ENCODE measurements at regions not wholly inside any gene's neighbourhood (a gene's known extent, or its start where the extent isn't known, plus 50 kb on each side); places are given as distances from the start of the nearest gene placed in this dataset.
"Not testable (repeated sequence)": the region's sequence is repeated elsewhere in the genome, so short reads cannot be mapped to it uniquely, and the experiment has no call there.

GRCh38 chr2:66094689-66095088, 340.2 kb upstream of the MEIS1 start:
- not testable (repeated sequence) for DNase-seq

GRCh38 chr2:66093371-66093770, 341.6 kb upstream of the MEIS1 start:
- no peak for DNase-seq

- DNase-seq: no peak
Measured at GRCh38 chr2:66084948-66085590, 349.9 kb upstream of the MEIS1 start.

- no peak for DNase-seq
Measured at GRCh38 chr2:66082581-66082980, 352.3 kb upstream of the MEIS1 start.

GRCh38 chr2:66080127-66080526, 354.8 kb upstream of the MEIS1 start:
- no peak for DNase-seq

GRCh38 chr2:66073172-66073571, 361.8 kb upstream of the MEIS1 start:
- DNase-seq: no peak

GRCh38 chr2:66070721-66071602, 364.0 kb upstream of the MEIS1 start:
- DNase-seq: no peak

GRCh38 chr2:66069937-66070720, 364.8 kb upstream of the MEIS1 start:
- no peak for DNase-seq

- no peak for DNase-seq
Measured at GRCh38 chr2:66066032-66066431, 368.9 kb upstream of the MEIS1 start.

GRCh38 chr2:66059332-66059731, 375.6 kb upstream of the MEIS1 start:
- no peak for DNase-seq

- DNase-seq: no peak
Measured at GRCh38 chr2:66058675-66059074, 376.2 kb upstream of the MEIS1 start.

GRCh38 chr2:66057844-66058243, 377.1 kb upstream of the MEIS1 start:
- DNase-seq: no peak

GRCh38 chr2:66050392-66050791, 384.5 kb upstream of the MEIS1 start:
- DNase-seq: no peak

GRCh38 chr2:66048667-66049066, 386.3 kb upstream of the MEIS1 start:
- no peak for DNase-seq

- no peak for DNase-seq
Measured at GRCh38 chr2:66041902-66042657, 392.8 kb upstream of the MEIS1 start.

- DNase-seq: no peak
Measured at GRCh38 chr2:66036948-66037347, 398.0 kb upstream of the MEIS1 start.

GRCh38 chr2:66034467-66034866, 400.5 kb upstream of the MEIS1 start:
- no peak for DNase-seq

GRCh38 chr2:66032226-66032775, 402.6 kb upstream of the MEIS1 start:
- no peak for DNase-seq

GRCh38 chr2:66031236-66031635, 403.7 kb upstream of the MEIS1 start:
- no peak for DNase-seq

GRCh38 chr2:66030553-66030952, 404.4 kb upstream of the MEIS1 start:
- peak; percentile 4 for DNase-seq

GRCh38 chr2:66024391-66024790, 410.5 kb upstream of the MEIS1 start:
- DNase-seq: no peak

GRCh38 chr2:66021296-66021695, 413.6 kb upstream of the MEIS1 start:
- DNase-seq: no peak

- DNase-seq: no peak
Measured at GRCh38 chr2:66017763-66018162, 417.2 kb upstream of the MEIS1 start.
